ENCODE measurements at regions not wholly inside any gene's neighbourhood (a gene's known extent, or its start where the extent isn't known, plus 50 kb on each side); places are given as distances from the start of the nearest gene placed in this dataset.

DNA sequence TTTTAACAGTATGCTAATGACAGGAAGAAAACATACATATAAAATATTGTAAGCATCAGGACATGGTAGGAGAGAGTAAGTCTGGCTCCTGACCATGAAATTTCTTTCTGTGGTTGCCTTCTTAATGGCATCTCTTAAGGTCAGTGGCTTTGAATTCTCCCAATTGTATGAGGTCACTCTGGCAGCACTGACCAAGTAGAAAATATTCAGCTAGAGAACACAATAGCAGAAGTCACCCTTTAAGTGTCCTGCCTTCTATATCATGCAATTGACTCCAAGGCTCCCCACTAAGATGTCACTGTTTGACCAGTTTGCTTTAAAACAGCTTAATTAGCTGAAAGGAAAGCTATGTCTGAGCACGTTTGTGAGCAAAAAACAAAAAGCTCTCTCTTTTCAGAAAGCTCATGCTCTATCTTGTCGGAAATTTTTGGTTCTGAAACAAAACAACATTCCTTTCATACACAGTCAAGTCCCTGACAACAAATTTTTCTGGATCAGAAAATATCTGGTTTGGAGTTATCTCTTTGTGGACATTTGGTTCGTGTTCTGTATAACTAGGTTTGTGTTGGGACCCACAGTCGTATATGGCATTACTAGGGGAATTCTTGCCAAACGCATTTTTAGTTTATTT is 120.9 kb upstream of the IFNGR1 start:
- TF ChIP-seq, protein P1, sequence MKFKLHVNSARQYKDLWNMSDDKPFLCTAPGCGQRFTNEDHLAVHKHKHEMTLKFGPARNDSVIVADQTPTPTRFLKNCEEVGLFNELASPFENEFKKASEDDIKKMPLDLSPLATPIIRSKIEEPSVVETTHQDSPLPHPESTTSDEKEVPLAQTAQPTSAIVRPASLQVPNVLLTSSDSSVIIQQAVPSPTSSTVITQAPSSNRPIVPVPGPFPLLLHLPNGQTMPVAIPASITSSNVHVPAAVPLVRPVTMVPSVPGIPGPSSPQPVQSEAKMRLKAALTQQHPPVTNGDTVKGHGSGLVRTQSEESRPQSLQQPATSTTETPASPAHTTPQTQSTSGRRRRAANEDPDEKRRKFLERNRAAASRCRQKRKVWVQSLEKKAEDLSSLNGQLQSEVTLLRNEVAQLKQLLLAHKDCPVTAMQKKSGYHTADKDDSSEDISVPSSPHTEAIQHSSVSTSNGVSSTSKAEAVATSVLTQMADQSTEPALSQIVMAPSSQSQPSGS (IDR thresholded peaks at IDR 0.05; ENCODE audit: low read length) = no peak
- TF ChIP-seq SMC3 (IDR thresholded peaks at IDR 0.05; ENCODE audit: borderline replicate concordance, low read length) (no peak), BMI1 (IDR thresholded peaks at IDR 0.05; ENCODE audit: borderline replicate concordance) (no peak), CREB1 (IDR thresholded peaks at IDR 0.05; ENCODE audit: low read depth) (no peak), HDAC2 (IDR thresholded peaks at IDR 0.05) (no peak)
- TF ChIP-seq, protein P2, sequence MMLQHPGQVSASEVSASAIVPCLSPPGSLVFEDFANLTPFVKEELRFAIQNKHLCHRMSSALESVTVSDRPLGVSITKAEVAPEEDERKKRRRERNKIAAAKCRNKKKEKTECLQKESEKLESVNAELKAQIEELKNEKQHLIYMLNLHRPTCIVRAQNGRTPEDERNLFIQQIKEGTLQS (IDR thresholded peaks at IDR 0.05; ENCODE audit: borderline replicate concordance, extremely low read depth, low read depth, low read length) = no peak

Data from GM12878 (cell line).